A673 (cell line): ENCODE measurements at regions not wholly inside any gene's neighbourhood (a gene's known extent, or its start where the extent isn't known, plus 50 kb on each side); places are given as distances from the start of the nearest gene placed in this dataset.

Source experiments
- CTCF ChIP-seq: fragments of 300-800, 200-600 bp; sonication (generic); conservative IDR thresholded peaks from 2 replicates; pipeline ENCODE4 v1.5.1; 2017; ENCODE audit warnings: low read depth, mild to moderate bottlenecking, antibody characterized with exemption, low read length, moderate library complexity, mixed read lengths
- EZH2 ChIP-seq: fragments of 200-600 bp; sonication (generic); IDR thresholded peaks from 2 replicates; pipeline ENCODE4 v1.6.1; 2017; ENCODE audit warnings: borderline replicate concordance, low read depth, mild to moderate bottlenecking, mixed read lengths, antibody characterized with exemption, low read length; ENCODE audit not compliant: poor library complexity, severe bottlenecking

- TF ChIP-seq EZH2 (no peak), CTCF (no peak)
These were observed 109.4 kb upstream of the TBCA start for GRCh38 chr5:77885519-77885918.
